ENCODE measurements at regions not wholly inside any gene's neighbourhood (a gene's known extent, or its start where the extent isn't known, plus 50 kb on each side); places are given as distances from the start of the nearest gene placed in this dataset.
"Not testable (repeated sequence)": the region's sequence is repeated elsewhere in the genome, so short reads cannot be mapped to it uniquely, and the experiment has no call there.

- DNase-seq: no peak
These were observed 233.2 kb upstream of the KLF3 start for GRCh38 chr4:38430841-38431240.

- DNase-seq: no peak
These were observed 221.8 kb upstream of the KLF3 start for GRCh38 chr4:38442073-38442788.

GRCh38 chr4:38449506-38450174 is 214.4 kb upstream of the KLF3 start:
- DNase-seq: no peak

GRCh38 chr4:38452009-38452408 is 212.0 kb upstream of the KLF3 start:
- no peak for DNase-seq

- DNase-seq: no peak
These were observed 211.5 kb upstream of the KLF3 start for GRCh38 chr4:38452542-38452941.

- no peak for DNase-seq
These were observed 210.6 kb upstream of the KLF3 start for GRCh38 chr4:38453253-38453881.

GRCh38 chr4:38454284-38454683 is 209.7 kb upstream of the KLF3 start:
- no peak for DNase-seq

GRCh38 chr4:38455092-38455862 is 208.7 kb upstream of the KLF3 start:
- peak; percentile 10 for DNase-seq

- DNase-seq: no peak
These were observed 207.9 kb upstream of the KLF3 start for GRCh38 chr4:38456096-38456495.

- DNase-seq: no peak
These were observed 202.7 kb upstream of the KLF3 start for GRCh38 chr4:38461342-38461741.

GRCh38 chr4:38462367-38463055 is 201.5 kb upstream of the KLF3 start:
- DNase-seq: no peak

GRCh38 chr4:38463268-38463958 is 200.6 kb upstream of the KLF3 start:
- no peak for DNase-seq

GRCh38 chr4:38464328-38464727 is 199.7 kb upstream of the KLF3 start:
- DNase-seq: no peak

GRCh38 chr4:38466401-38466800 is 197.6 kb upstream of the KLF3 start:
- no peak for DNase-seq

- DNase-seq: no peak
These were observed 196.7 kb upstream of the KLF3 start for GRCh38 chr4:38467296-38467695.

- no peak for DNase-seq
These were observed 195.6 kb upstream of the KLF3 start for GRCh38 chr4:38468339-38468866.

- no peak for DNase-seq
These were observed 194.6 kb upstream of the KLF3 start for GRCh38 chr4:38469410-38469809.

- DNase-seq: no peak
These were observed 193.2 kb upstream of the KLF3 start for GRCh38 chr4:38470735-38471262.

- DNase-seq: peak; percentile 19
These were observed 181.3 kb upstream of the KLF3 start for GRCh38 chr4:38482696-38483095.

GRCh38 chr4:38483628-38484027 is 180.4 kb upstream of the KLF3 start:
- DNase-seq: not testable (repeated sequence)

GRCh38 chr4:38489011-38489861 is 174.8 kb upstream of the KLF3 start:
- no peak for DNase-seq
